K562 (cell line): ENCODE measurements at regions not wholly inside any gene's neighbourhood (a gene's known extent, or its start where the extent isn't known, plus 50 kb on each side); places are given as distances from the start of the nearest gene placed in this dataset.

Experiments
- ATAC-seq: fragments of 200-7000 bp; cut with Tn5 transposase; 3 replicates; pipeline ENCODE4 v1.9.1; 2020; ENCODE audit warnings: moderate library complexity
- BruUV-seq: library from RNA; stranded (reverse); fragments of 400-500 nt; replicated peaks from 2 replicates; lab custom pipeline; 2021; lab: Mats Ljungman, UMichigan
- CTCF ChIA-PET: fragments of 300-600 bp; formaldehyde crosslinking; extraction: SDS; loops from one replicate; lab custom pipeline; 2021; ENCODE audit warnings: low intra/inter-chr PET ratio; lab: Yijun Ruan, JAX
- POLR2A ChIA-PET: fragments of 300-600, 350-650 bp; sonication (Branson Sonifier 250); formaldehyde crosslinking; extraction: SDS; loops from one replicate; lab custom pipeline; 2021; ENCODE audit warnings: antibody characterized with exemption, inconsistent platforms; lab: Yijun Ruan, JAX
- DNase-seq, 4 experiments: peaks; one replicate each; pipeline versions ENCODE4 v3.0.0 to v3.0.0-alpha.2; 2011 to 2018; ENCODE audit warnings: low spot score in 3 of 4, mixed read lengths in 3 of 4; ENCODE audit errors: extremely low read depth in 1 of 4
- FAIRE-seq: peaks from 2 replicates; lab custom pipeline; 2011; peaks lifted over from hg19 to GRCh38; lab: Jason Lieb, UNC
- H2AFZ ChIP-seq: 2 replicates; pipeline ENCODE4 v1.6.0; 2011; ENCODE audit warnings: low read depth, low read length, control low read depth, inconsistent platforms
- H3K27ac ChIP-seq: fragments of 200-600 bp; 3 replicates; pipeline ENCODE4 v1.8.0; 2011; ENCODE audit warnings: low read depth, mild to moderate bottlenecking, control low read depth, inconsistent platforms, low read length, moderate library complexity, mixed read lengths; ENCODE audit errors: extremely low read depth
- H3K27me3 ChIP-seq, 2 experiments: fragments of 300-600 bp in 1 of 2; 2 replicates in 1 of 2; 3 replicates in 1 of 2; pipeline versions ENCODE4 v1.6.0 to v1.8.0; 2011; ENCODE audit warnings: inconsistent platforms in 2 of 2, low read length in 2 of 2, mild to moderate bottlenecking in 1 of 2, mixed read lengths in 1 of 2, moderate library complexity in 1 of 2; ENCODE audit not compliant: control insufficient read depth in 2 of 2, insufficient read depth in 2 of 2
- H3K36me3 ChIP-seq: fragments of 300-600 bp; 3 replicates; pipeline ENCODE4 v1.8.0; 2011; ENCODE audit warnings: mild to moderate bottlenecking, low read length, inconsistent platforms; ENCODE audit not compliant: control insufficient read depth, insufficient read depth
- H3K4me1 ChIP-seq, 2 experiments: fragments of 200-600 bp in 1 of 2; replicated peaks in 1 of 2; 2 replicates in 1 of 2; 3 replicates in 1 of 2; pipeline versions ENCODE4 v1.5.1 to v1.8.0; 2011; ENCODE audit warnings: inconsistent platforms in 2 of 2, low read length in 2 of 2, mild to moderate bottlenecking in 1 of 2, mixed read lengths in 1 of 2, moderate library complexity in 1 of 2; ENCODE audit not compliant: control insufficient read depth in 2 of 2, insufficient read depth in 2 of 2
- H3K4me2 ChIP-seq: 2 replicates; pipeline ENCODE4 v1.6.1; 2011; ENCODE audit warnings: low read length, control low read depth, inconsistent platforms, mixed read lengths; ENCODE audit not compliant: insufficient read depth
- H3K4me3 ChIP-seq: fragments of 200-600 bp; sonication (generic), shearing (Covaris generic); 2 replicates; pipeline ENCODE4 v1.5.1; 2016; ENCODE audit warnings: control low read depth, inconsistent platforms
- H3K79me2 ChIP-seq: fragments of 200-600 bp; 3 replicates; pipeline ENCODE4 v1.8.0; 2011; ENCODE audit warnings: low read length, inconsistent platforms; ENCODE audit not compliant: control insufficient read depth, insufficient read depth
- H3K9ac ChIP-seq, 2 experiments: 2 replicates each; pipeline versions ENCODE4 v1.6.0 to v1.6.1; 2011; ENCODE audit warnings: low read depth in 2 of 2, low read length in 2 of 2, control low read depth in 1 of 2, inconsistent platforms in 1 of 2, mild to moderate bottlenecking in 1 of 2, mixed read lengths in 1 of 2; ENCODE audit not compliant: insufficient read depth in 1 of 2
- H3K9me1 ChIP-seq: one replicate; pipeline ENCODE4 v1.6.0; 2011; ENCODE audit warnings: inconsistent platforms, mild to moderate bottlenecking, low read length, moderate library complexity; ENCODE audit not compliant: control insufficient read depth, insufficient read depth
- H3K9me3 ChIP-seq: replicated peaks from 2 replicates; pipeline ENCODE4 v1.5.1; 2011; ENCODE audit warnings: low read depth, low read length, inconsistent platforms; ENCODE audit not compliant: control insufficient read depth, insufficient read depth
- H4K20me1 ChIP-seq: replicated peaks from 2 replicates; pipeline ENCODE4 v1.6.1; 2011; ENCODE audit warnings: low read length, inconsistent platforms, mixed read lengths; ENCODE audit not compliant: control insufficient read depth, insufficient read depth
- BMI1 ChIP-seq: fragments of 150-350 bp; IDR thresholded peaks from 2 replicates; pipeline ENCODE4 v1.6.1; 2014; ENCODE audit warnings: low read length
- DLX4 ChIP-seq: fragments of 250-450 bp; sonication (Bioruptor Pico); IDR thresholded peaks from 2 replicates; pipeline ENCODE4 v1.6.1; 2021; ENCODE audit warnings: mild to moderate bottlenecking
- FOSL1 ChIP-seq: fragments of 200-800 bp; sonication (Bioruptor generic); conservative IDR thresholded peaks from 2 replicates; pipeline ENCODE4 v1.6.1; 2016; ENCODE audit warnings: missing genetic modification characterization, missing compliant biosample characterization
- GTF2F1 ChIP-seq: IDR thresholded peaks from 2 replicates; pipeline ENCODE4 v1.6.1; 2011; ENCODE audit warnings: low read depth, low read length, improper control_type of control experiment
- NCOA6 ChIP-seq: fragments of 450-650 bp; IDR thresholded peaks from 2 replicates; pipeline ENCODE4 v1.6.1; 2017; ENCODE audit warnings: mild to moderate bottlenecking
- NELFE ChIP-seq: IDR thresholded peaks from 2 replicates; pipeline ENCODE4 v1.6.1; 2011; ENCODE audit warnings: mild to moderate bottlenecking; ENCODE audit not compliant: insufficient read depth, insufficient read length
- NFYB ChIP-seq: IDR thresholded peaks from 2 replicates; pipeline ENCODE4 v1.6.1; 2011; ENCODE audit warnings: mild to moderate bottlenecking, moderate library complexity; ENCODE audit not compliant: insufficient read length; ENCODE audit errors: extremely low read depth
- NR2C1 ChIP-seq, 2 experiments: fragments of 450-650 bp; IDR thresholded peaks; 2 replicates each; pipeline ENCODE4 v1.6.1; 2017; ENCODE audit warnings: mild to moderate bottlenecking in 2 of 2, antibody characterized with exemption in 1 of 2, inconsistent platforms in 1 of 2, missing compliant biosample characterization in 1 of 2, missing genetic modification characterization in 1 of 2
- PML ChIP-seq: IDR thresholded peaks from 2 replicates; pipeline ENCODE4 v1.6.1; 2012; ENCODE audit warnings: low read length, inconsistent platforms
- SMAD1 ChIP-seq: fragments of 150-350 bp; IDR thresholded peaks from 2 replicates; pipeline ENCODE4 v1.6.1; 2014; ENCODE audit warnings: low read length, low read depth; ENCODE audit not compliant: partially characterized antibody
- SRSF3 ChIP-seq: fragments of 200-400 bp; formaldehyde crosslinking; IDR thresholded peaks from 2 replicates; pipeline ENCODE4 v1.6.1; 2016; ENCODE audit warnings: mild to moderate bottlenecking, low read length, moderate library complexity; ENCODE audit not compliant: insufficient read depth
- TCF7 ChIP-seq: sonication (generic); IDR thresholded peaks from 2 replicates; pipeline ENCODE4 v1.6.1; 2016; ENCODE audit warnings: antibody characterized with exemption, borderline replicate concordance
- WHSC1 ChIP-seq: IDR thresholded peaks from one replicate; pipeline ENCODE4 v1.6.1; 2012; ENCODE audit warnings: low read length, control low read depth, inconsistent platforms
- ZNF586 ChIP-seq: fragments of 450-650 bp; formaldehyde crosslinking; conservative IDR thresholded peaks from 2 replicates; pipeline ENCODE4 v1.4.0; 2020; ENCODE audit warnings: mild to moderate bottlenecking, moderate library complexity
- WGBS: fragments of 100-300 bp; shearing (Covaris generic); methylation state at CpG from one replicate; pipeline ENCODE4 v1.1.6; 2016; ENCODE audit warnings: low coverage, mixed read lengths; ENCODE audit not compliant: insufficient coverage; ENCODE audit errors: missing lambda C conversion rate; 5-methylcytosine and 5-hydroxymethylcytosine counted together
- in situ Hi-C: fragments of 300-500 bp; cut with MboI; formaldehyde crosslinking; loops from 4 replicates; pipeline ENCODE4 v1.15.0; 2018; ENCODE audit warnings: inconsistent platforms, mixed read lengths
- intact Hi-C: fragments of 100-400 bp; cut with micrococcal nuclease; formaldehyde crosslinking; loops from 2 replicates; pipeline ENCODE4 v1.14.2; 2022

- TF ChIP-seq ZNF586 (no peak), FOSL1 (peak; percentile 49; the same call in 1 of the 2 replicates)
- H3K9ac ChIP-seq: no peak overlapping the region
- 1% methylated on average over 5 of the region's 5 CpGs for WGBS
- in situ Hi-C loops (no loop called here), intact Hi-C loops (no loop called here)
- H3K27me3 ChIP-seq: peaks cover 8 to 20% of the 10 kb centered on the region in 2 experiments
- H3K36me3 ChIP-seq: no peaks in the 10 kb centered on the region
- H3K4me1 ChIP-seq: no peaks in the 10 kb centered on the region; a peak in 1 of 5 replicates
- H3K4me3 ChIP-seq: no peak overlapping the region
- FAIRE-seq (no peak), ATAC-seq (no peak), DNase-seq (no peak)
- H2AFZ ChIP-seq: no peak overlapping the region
- H4K20me1 ChIP-seq: no peaks in the 10 kb centered on the region; the same call in 1 of the 2 replicates
- POLR2A ChIA-PET: interaction anchor here (2.1 kb wide), 1 partner anchor 12 kb away, joined by 4 read pairs; no protein-coding TSS in a partner anchor
- H3K9me1 ChIP-seq: no peaks in the 10 kb centered on the region
- no TSS peak for BruUV-seq
- H3K4me2 ChIP-seq: no peak overlapping the region
- no peaks in the 10 kb centered on the region for H3K9me3 ChIP-seq
- H3K79me2 ChIP-seq: no peaks in the 10 kb centered on the region
- no peak overlapping the region for H3K27ac ChIP-seq
- CTCF ChIA-PET: no interaction called here
Observed at GRCh38 chr6:1485678-1486077, 96.3 kb downstream of the FOXF2 start.

DNA sequence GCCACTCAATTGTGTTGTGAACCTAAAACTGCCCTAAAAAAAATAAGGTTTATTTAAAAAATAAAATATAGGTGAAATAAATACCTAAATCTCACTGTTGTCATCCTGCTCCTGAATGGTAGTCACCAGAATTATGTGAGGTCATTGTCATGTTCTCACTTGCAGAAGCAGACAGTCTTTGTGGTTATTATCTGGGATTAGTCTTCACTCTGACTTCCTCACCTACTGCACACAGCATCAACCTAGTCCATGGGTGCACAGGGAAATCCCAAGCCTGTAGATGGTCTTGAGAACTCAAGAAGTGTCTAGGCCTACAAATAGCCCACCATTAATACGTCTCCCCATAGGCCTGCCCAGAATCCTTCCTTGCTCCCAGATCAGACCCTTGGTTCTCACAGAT is 97.0 kb downstream of the FOXF2 start:
- ATAC-seq: no peak
- intact Hi-C loops (no loop called here), in situ Hi-C loops (no loop called here)
- H3K9me1 ChIP-seq: no peaks in the 10 kb centered on the region
- H4K20me1 ChIP-seq: no peaks in the 10 kb centered on the region; the same call in 1 of the 2 replicates
- H3K4me1 ChIP-seq: no peaks in the 10 kb centered on the region; a peak in 1 of 5 replicates
- no peak overlapping the region for H2AFZ ChIP-seq
- peaks cover 8 to 25% of the 10 kb centered on the region in 2 experiments for H3K27me3 ChIP-seq
- POLR2A ChIA-PET: interaction anchor here (2.1 kb wide), 1 partner anchor 13 kb away, joined by 4 read pairs; no protein-coding TSS in a partner anchor
- FAIRE-seq: no peak
- H3K9ac ChIP-seq: no peak overlapping the region
- no peak overlapping the region for H3K27ac ChIP-seq
- H3K4me2 ChIP-seq: no peak overlapping the region
- no peak for TF ChIP-seq PML
- no peak for TF ChIP-seq BMI1
- no peak for TF ChIP-seq NCOA6
- no peak for TF ChIP-seq NFYB
- TF ChIP-seq DLX4 (CRISPR knock-in tag): no peak
- no peak for TF ChIP-seq NR2C1 (IDR thresholded peaks at IDR 0.05)
- TF ChIP-seq NR2C1 (tag; IDR thresholded peaks at IDR 0.05): no peak
- no peak for TF ChIP-seq ZNF586
- no peak for TF ChIP-seq GTF2F1
- no peak for TF ChIP-seq SMAD1
- TF ChIP-seq TCF7: no peak
- TF ChIP-seq NELFE: no peak
- no peak for TF ChIP-seq WHSC1
- no peak for TF ChIP-seq SRSF3
- H3K4me3 ChIP-seq: no peak overlapping the region
- CTCF ChIA-PET: no interaction called here
- BruUV-seq: no TSS peak
- no peaks in the 10 kb centered on the region for H3K36me3 ChIP-seq
- no peaks in the 10 kb centered on the region for H3K9me3 ChIP-seq
- WGBS: 0% methylated on average over 1 of the region's 1 CpG
- no peaks in the 10 kb centered on the region for H3K79me2 ChIP-seq
- no peak for DNase-seq
